Caco-2 (cell line): ENCODE measurements at regions not wholly inside any gene's neighbourhood (a gene's known extent, or its start where the extent isn't known, plus 50 kb on each side); places are given as distances from the start of the nearest gene placed in this dataset.

Experiments used
- BruUV-seq: library from RNA; stranded (reverse); fragments of 400-500 nt; replicated peaks from 2 replicates; lab custom pipeline; 2021; lab: Mats Ljungman, UMichigan
- CTCF ChIA-PET: fragments of 300-600 bp; sonication (Branson Sonifier 250); formaldehyde crosslinking; loops from one replicate; lab custom pipeline; 2022; ENCODE audit warnings: antibody characterized with exemption; lab: Charles Lee
- POLR2A ChIA-PET: fragments of 300-600 bp; sonication (Branson Sonifier 250); formaldehyde crosslinking; loops from one replicate; lab custom pipeline; 2022; ENCODE audit warnings: antibody characterized with exemption; lab: Charles Lee
- DNase-seq, 2 experiments: peaks; one replicate each; pipeline versions ENCODE4 v3.0.0 to v3.0.0-alpha.2; 2020 to 2022
- H3K27me3 ChIP-seq: replicated peaks from 2 replicates; pipeline ENCODE4 v1.6.0; 2011; ENCODE audit warnings: low read length; ENCODE audit not compliant: control insufficient read depth, insufficient read depth
- H3K36me3 ChIP-seq: 2 replicates; pipeline ENCODE4 v1.5.1; 2011; ENCODE audit warnings: low read length; ENCODE audit not compliant: control insufficient read depth, insufficient read depth
- H3K4me1 ChIP-seq: fragments of 250-450 bp; sonication (Bioruptor Pico); 2 replicates; pipeline ENCODE4 v1.5.1; 2020; ENCODE audit warnings: mild to moderate bottlenecking
- H3K4me3 ChIP-seq: 2 replicates; pipeline ENCODE4 v1.5.1; 2011; ENCODE audit warnings: low read depth, mild to moderate bottlenecking, control low read depth, low read length
- H3K9me3 ChIP-seq: fragments of 250-450 bp; sonication (Bioruptor Pico); 2 replicates; pipeline ENCODE4 v1.5.1; 2020; ENCODE audit warnings: mild to moderate bottlenecking, moderate library complexity
- H3K27ac Mint-ChIP-seq: one replicate; pipeline ENCODE4 v1.8.0; 2022; ENCODE audit warnings: mixed read lengths; ENCODE audit not compliant: unreplicated experiment
- H3K27me3 Mint-ChIP-seq: one replicate; pipeline ENCODE4 v1.8.0; 2022; ENCODE audit warnings: mixed read lengths; ENCODE audit not compliant: insufficient read depth, unreplicated experiment
- H3K36me3 Mint-ChIP-seq: one replicate; pipeline ENCODE4 v1.8.0; 2022; ENCODE audit warnings: mild to moderate bottlenecking, mixed read lengths; ENCODE audit not compliant: insufficient read depth, unreplicated experiment
- H3K4me1 Mint-ChIP-seq: one replicate; pipeline ENCODE4 v1.8.0; 2022; ENCODE audit warnings: low read depth, mixed read lengths; ENCODE audit not compliant: unreplicated experiment
- H3K4me3 Mint-ChIP-seq: one replicate; pipeline ENCODE4 v1.8.0; 2022; ENCODE audit warnings: mild to moderate bottlenecking, moderate library complexity, mixed read lengths; ENCODE audit not compliant: unreplicated experiment
- H3K9me3 Mint-ChIP-seq: one replicate; pipeline ENCODE4 v1.8.0; 2022; ENCODE audit warnings: mixed read lengths; ENCODE audit not compliant: unreplicated experiment
- CTCF ChIP-seq, 2 experiments: fragments of 200-600 bp in 1 of 2; IDR thresholded peaks; 1 replicate in 1 of 2; 2 replicates in 1 of 2; pipeline versions ENCODE4 v1.5.1 to v1.8.0; 2011 to 2022; ENCODE audit warnings: antibody characterized with exemption in 1 of 2, control low read depth in 1 of 2, inconsistent platforms in 1 of 2, low read depth in 1 of 2, low read length in 1 of 2, mild to moderate bottlenecking in 1 of 2, moderate library complexity in 1 of 2; ENCODE audit not compliant: insufficient read depth in 1 of 2, severe bottlenecking in 1 of 2, unreplicated experiment in 1 of 2
- intact Hi-C: fragments of 100-400 bp; cut with micrococcal nuclease; formaldehyde crosslinking; loops from one replicate; pipeline ENCODE4 v1.10.0; 2022; ENCODE audit not compliant: unreplicated experiment

- Mint-ChIP-seq H3K4me1 (no peaks in the 10 kb centered on the region), H3K36me3 (no peaks in the 10 kb centered on the region)
- TF ChIP-seq CTCF (IDR thresholded peaks at IDR 0.05; ENCODE audit: insufficient read depth in 1 of 2, low read depth in 1 of 2, low read length in 1 of 2, severe bottlenecking in 1 of 2, unreplicated experiment in 1 of 2): no peak
These were observed 155.6 kb downstream of the TTC32 start for GRCh38 chr2:19746137-19746600.

GRCh38 chr2:19745318-19746136 is 156.3 kb downstream of the TTC32 start:
- H3K27ac Mint-ChIP-seq: no peak overlapping the region
- intact Hi-C loops: loop anchor here (5.0 kb wide), 1 partner anchor 378 kb away; no protein-coding TSS in a partner anchor

More at GRCh38 chr2:19746137-19746600, 155.6 kb downstream of the TTC32 start:
- H3K9me3 Mint-ChIP-seq: no peaks in the 10 kb centered on the region
- ChIA-PET CTCF (interaction anchor here (0.6 to 1.0 kb wide), 5 partner anchors 117 to 1225 kb away, joined by 3 to 5 read pairs (median 3); no protein-coding TSS in a partner anchor), POLR2A (no interaction called here)
- Histone ChIP-seq H3K4me1 (no peaks in the 10 kb centered on the region), H3K9me3 (0 out of 2 replicates have a peak, but pooled peaks cover 1% of the 10 kb centered on the region), H3K4me3 (no peak overlapping the region), H3K36me3 (no peaks in the 10 kb centered on the region), H3K27me3 (no peaks in the 10 kb centered on the region)
- peaks cover 4% of the 10 kb centered on the region for H3K27me3 Mint-ChIP-seq
- intact Hi-C loops: loop anchor here (5.0 kb wide), 1 partner anchor 379 kb away; no protein-coding TSS in a partner anchor
- no TSS peak for BruUV-seq
- no peak overlapping the region for H3K4me3 Mint-ChIP-seq
- no peak for DNase-seq
- H3K27ac Mint-ChIP-seq: no peak overlapping the region

More at GRCh38 chr2:19745318-19746136, 156.3 kb downstream of the TTC32 start:
- Mint-ChIP-seq H3K36me3 (no peaks in the 10 kb centered on the region), H3K4me3 (no peak overlapping the region), H3K9me3 (no peaks in the 10 kb centered on the region), H3K27me3 (peaks cover 4% of the 10 kb centered on the region), H3K4me1 (no peaks in the 10 kb centered on the region)
- ChIA-PET POLR2A (no interaction called here), CTCF (no interaction called here)
- Histone ChIP-seq H3K4me3 (no peak overlapping the region), H3K36me3 (no peaks in the 10 kb centered on the region), H3K27me3 (no peaks in the 10 kb centered on the region), H3K9me3 (0 out of 2 replicates have a peak, but pooled peaks cover 3% of the 10 kb centered on the region), H3K4me1 (no peaks in the 10 kb centered on the region)
- BruUV-seq: no TSS peak
- no peak for TF ChIP-seq CTCF (IDR thresholded peaks at IDR 0.05; ENCODE audit: insufficient read depth in 1 of 2, low read depth in 1 of 2, low read length in 1 of 2, severe bottlenecking in 1 of 2, unreplicated experiment in 1 of 2)
- DNase-seq: no peak
